ENCODE measurements at regions not wholly inside any gene's neighbourhood (a gene's known extent, or its start where the extent isn't known, plus 50 kb on each side); places are given as distances from the start of the nearest gene placed in this dataset.
A peak's percentile ranks its signal among the peaks of the same experiment; 100 is the strongest.
"Not testable (repeated sequence)": the region's sequence is repeated elsewhere in the genome, so short reads cannot be mapped to it uniquely, and the experiment has no call there.

GRCh38 chr17:49898366-49899190 lies 50.7 kb upstream of the TAC4 start:
- TF ChIP-seq CTCF (IDR thresholded peaks at IDR 0.05; ENCODE audit: low read length) (no peak), EZH2phosphoT487 (IDR thresholded peaks at IDR 0.05; ENCODE audit: low read length) (no peak), EZH2 (optimal IDR thresholded peaks at IDR 0.05; ENCODE audit: low read depth, low read length) (no peak)

GRCh38 chr17:49899191-49899485 lies 51.3 kb upstream of the TAC4 start:
- Histone ChIP-seq H3K9ac (ENCODE audit: low read length) (no peak overlapping the region), H3K4me1 (ENCODE audit: low read length) (no peaks in the 10 kb centered on the region), H3K4me2 (ENCODE audit: low read depth, low read length) (no peak overlapping the region), H3K36me3 (replicated peaks; ENCODE audit: insufficient read depth, low read length) (no peaks in the 10 kb centered on the region), H3K9me2 (replicated peaks; ENCODE audit: insufficient read depth, low read length) (no peaks in the 10 kb centered on the region), H3F3A (ENCODE audit: insufficient read depth, low read length) (no peaks in the 10 kb centered on the region), H3K27ac (ENCODE audit: low read length) (no peak overlapping the region), H2AFZ (ENCODE audit: low read length) (no peak overlapping the region), H4K20me1 (ENCODE audit: insufficient read depth, low read length) (no peaks in the 10 kb centered on the region), H3K9me3 (replicated peaks; ENCODE audit: insufficient read depth, low read length) (no peaks in the 10 kb centered on the region), H3K4me3 (ENCODE audit: low read length) (no peak overlapping the region), H3K27me3 (replicated peaks; ENCODE audit: insufficient read depth, low read length) (peaks cover 98% of the 10 kb centered on the region), H3K79me2 (ENCODE audit: low read length) (no peaks in the 10 kb centered on the region)
- no peak for DNase-seq
- TF ChIP-seq CTCF (IDR thresholded peaks at IDR 0.05; ENCODE audit: low read length), result peak; percentile 27
- TF ChIP-seq EZH2phosphoT487 (IDR thresholded peaks at IDR 0.05; ENCODE audit: low read length), result no peak

More at GRCh38 chr17:49898366-49899190, 50.7 kb upstream of the TAC4 start:
- Histone ChIP-seq H3K9me2 (replicated peaks; ENCODE audit: insufficient read depth, low read length) (no peaks in the 10 kb centered on the region), H4K20me1 (ENCODE audit: insufficient read depth, low read length) (no peaks in the 10 kb centered on the region), H3K9me3 (replicated peaks; ENCODE audit: insufficient read depth, low read length) (no peaks in the 10 kb centered on the region), H3K4me1 (ENCODE audit: low read length) (no peaks in the 10 kb centered on the region), H3K36me3 (replicated peaks; ENCODE audit: insufficient read depth, low read length) (no peaks in the 10 kb centered on the region), H3K27ac (ENCODE audit: low read length) (no peak overlapping the region), H3K27me3 (replicated peaks; ENCODE audit: insufficient read depth, low read length) (peaks cover 98% of the 10 kb centered on the region), H3K9ac (ENCODE audit: low read length) (no peak overlapping the region), H3K79me2 (ENCODE audit: low read length) (no peaks in the 10 kb centered on the region), H3F3A (ENCODE audit: insufficient read depth, low read length) (no peaks in the 10 kb centered on the region), H3K4me3 (ENCODE audit: low read length) (no peak overlapping the region), H2AFZ (ENCODE audit: low read length) (no peak overlapping the region), H3K4me2 (ENCODE audit: low read depth, low read length) (no peak overlapping the region)
- no peak for DNase-seq

- Histone ChIP-seq H3K9ac (ENCODE audit: low read length) (no peak overlapping the region), H3F3A (ENCODE audit: insufficient read depth, low read length) (no peaks in the 10 kb centered on the region)
Observed at GRCh38 chr17:49899588-49899987, 51.7 kb upstream of the TAC4 start.

GRCh38 chr17:49900801-49901200 lies 52.9 kb upstream of the TAC4 start:
- H3K4me2 ChIP-seq (ENCODE audit: low read depth, low read length); H3K36me3 ChIP-seq (replicated peaks; ENCODE audit: insufficient read depth, low read length); H3K9me3 ChIP-seq (replicated peaks; ENCODE audit: insufficient read depth, low read length); H3K9ac ChIP-seq (ENCODE audit: low read length); H3K79me2 ChIP-seq (ENCODE audit: low read length); H4K20me1 ChIP-seq (ENCODE audit: insufficient read depth, low read length); H3K4me3 ChIP-seq (ENCODE audit: low read length); H3K4me1 ChIP-seq (ENCODE audit: low read length); H3K9me2 ChIP-seq (replicated peaks; ENCODE audit: insufficient read depth, low read length); H2AFZ ChIP-seq (ENCODE audit: low read length); DNase-seq; H3F3A ChIP-seq (ENCODE audit: insufficient read depth, low read length); H3K27ac ChIP-seq (ENCODE audit: low read length): not testable (repeated sequence)
- peaks cover 98% of the 10 kb centered on the region for H3K27me3 ChIP-seq (replicated peaks; ENCODE audit: insufficient read depth, low read length)

More at GRCh38 chr17:49899588-49899987, 51.7 kb upstream of the TAC4 start:
- Histone ChIP-seq H2AFZ (ENCODE audit: low read length) (no peak overlapping the region), H3K4me3 (ENCODE audit: low read length) (no peak overlapping the region), H3K27me3 (replicated peaks; ENCODE audit: insufficient read depth, low read length) (peaks cover 98% of the 10 kb centered on the region), H3K36me3 (replicated peaks; ENCODE audit: insufficient read depth, low read length) (no peaks in the 10 kb centered on the region), H3K27ac (ENCODE audit: low read length) (no peak overlapping the region), H3K4me1 (ENCODE audit: low read length) (no peaks in the 10 kb centered on the region), H3K4me2 (ENCODE audit: low read depth, low read length) (no peak overlapping the region), H3K9me3 (replicated peaks; ENCODE audit: insufficient read depth, low read length) (no peaks in the 10 kb centered on the region), H3K9me2 (replicated peaks; ENCODE audit: insufficient read depth, low read length) (no peaks in the 10 kb centered on the region), H3K79me2 (ENCODE audit: low read length) (no peaks in the 10 kb centered on the region), H4K20me1 (ENCODE audit: insufficient read depth, low read length) (no peaks in the 10 kb centered on the region)
- TF ChIP-seq CTCF (IDR thresholded peaks at IDR 0.05; ENCODE audit: low read length) (no peak), EZH2phosphoT487 (IDR thresholded peaks at IDR 0.05; ENCODE audit: low read length) (no peak), EZH2 (optimal IDR thresholded peaks at IDR 0.05; ENCODE audit: low read depth, low read length) (no peak)
- DNase-seq, result no peak

Measured in MM.1S (cell line).